ENCODE measurements at regions not wholly inside any gene's neighbourhood (a gene's known extent, or its start where the extent isn't known, plus 50 kb on each side); places are given as distances from the start of the nearest gene placed in this dataset.

GRCh38 chr6:56745971-56746370, 103.3 kb upstream of the DST start:
- no peak overlapping the region for H3K27ac ChIP-seq (ENCODE audit: low read depth, low read length)
- H3K9me3 ChIP-seq (ENCODE audit: insufficient read depth, low read length) = no peaks in the 10 kb centered on the region
- H4K20me1 ChIP-seq (ENCODE audit: low read depth, low read length) = no peaks in the 10 kb centered on the region

GRCh38 chr6:56745081-56745480, 102.4 kb upstream of the DST start:
- no peak overlapping the region for H3K4me2 ChIP-seq (ENCODE audit: low read depth, low read length, poor library complexity, severe bottlenecking)
- no peaks in the 10 kb centered on the region for H3K9me2 ChIP-seq (replicated peaks; ENCODE audit: insufficient read depth, low read length)
- no peak for TF ChIP-seq CTCF (IDR thresholded peaks at IDR 0.05; ENCODE audit: insufficient read depth, low read length, poor library complexity, severe bottlenecking)
- no peak for TF ChIP-seq EZH2phosphoT487 (conservative IDR thresholded peaks at IDR 0.05; ENCODE audit: low read length)
- no peaks in the 10 kb centered on the region for H3K36me3 ChIP-seq (ENCODE audit: low read length)
- no peak overlapping the region for H2AFZ ChIP-seq (ENCODE audit: low read depth, low read length, severe bottlenecking)
- H3F3A ChIP-seq (ENCODE audit: insufficient read depth) = no peaks in the 10 kb centered on the region
- H3K9me3 ChIP-seq (ENCODE audit: insufficient read depth, low read length) = no peaks in the 10 kb centered on the region
- H3K9ac ChIP-seq (ENCODE audit: low read length) = no peak overlapping the region
- 0 out of 2 replicates have a peak, but pooled peaks cover 6% of the 10 kb centered on the region for H3K27me3 ChIP-seq (ENCODE audit: low read length)
- no peak overlapping the region for H3K27ac ChIP-seq (ENCODE audit: low read depth, low read length)
- no peak overlapping the region for H3K4me3 ChIP-seq (ENCODE audit: insufficient read depth, low read length, poor library complexity, severe bottlenecking)
- no peaks in the 10 kb centered on the region for H3K79me2 ChIP-seq (ENCODE audit: insufficient read depth, low read length)
- H4K20me1 ChIP-seq (ENCODE audit: low read depth, low read length) = no peaks in the 10 kb centered on the region

More at GRCh38 chr6:56745971-56746370, 103.3 kb upstream of the DST start:
- H3K36me3 ChIP-seq (ENCODE audit: low read length) = no peaks in the 10 kb centered on the region
- H3K4me3 ChIP-seq (ENCODE audit: insufficient read depth, low read length, poor library complexity, severe bottlenecking) = no peak overlapping the region
- H3K9me2 ChIP-seq (replicated peaks; ENCODE audit: insufficient read depth, low read length) = no peaks in the 10 kb centered on the region
- H2AFZ ChIP-seq (ENCODE audit: low read depth, low read length, severe bottlenecking) = no peak overlapping the region
- 0 out of 2 replicates have a peak, but pooled peaks cover 6% of the 10 kb centered on the region for H3K27me3 ChIP-seq (ENCODE audit: low read length)
- no peak for TF ChIP-seq CTCF (IDR thresholded peaks at IDR 0.05; ENCODE audit: insufficient read depth, low read length, poor library complexity, severe bottlenecking)
- TF ChIP-seq EZH2phosphoT487 (conservative IDR thresholded peaks at IDR 0.05; ENCODE audit: low read length) = no peak
- H3F3A ChIP-seq (ENCODE audit: insufficient read depth) = no peaks in the 10 kb centered on the region
- H3K9ac ChIP-seq (ENCODE audit: low read length) = no peak overlapping the region
- H3K79me2 ChIP-seq (ENCODE audit: insufficient read depth, low read length) = no peaks in the 10 kb centered on the region
- no peak overlapping the region for H3K4me2 ChIP-seq (ENCODE audit: low read depth, low read length, poor library complexity, severe bottlenecking)

GRCh38 chr6:56744528-56744927, 101.8 kb upstream of the DST start:
- Histone ChIP-seq H3F3A (ENCODE audit: insufficient read depth) (no peaks in the 10 kb centered on the region), H3K79me2 (ENCODE audit: insufficient read depth, low read length) (no peaks in the 10 kb centered on the region), H4K20me1 (ENCODE audit: low read depth, low read length) (no peaks in the 10 kb centered on the region), H2AFZ (ENCODE audit: low read depth, low read length, severe bottlenecking) (no peak overlapping the region), H3K9ac (ENCODE audit: low read length) (no peak overlapping the region), H3K9me2 (replicated peaks; ENCODE audit: insufficient read depth, low read length) (no peaks in the 10 kb centered on the region), H3K36me3 (ENCODE audit: low read length) (no peaks in the 10 kb centered on the region), H3K4me2 (ENCODE audit: low read depth, low read length, poor library complexity, severe bottlenecking) (no peak overlapping the region), H3K9me3 (ENCODE audit: insufficient read depth, low read length) (no peaks in the 10 kb centered on the region), H3K27ac (ENCODE audit: low read depth, low read length) (no peak overlapping the region), H3K4me3 (ENCODE audit: insufficient read depth, low read length, poor library complexity, severe bottlenecking) (no peak overlapping the region), H3K27me3 (ENCODE audit: low read length) (0 out of 2 replicates have a peak, but pooled peaks cover 6% of the 10 kb centered on the region)
- TF ChIP-seq EZH2phosphoT487 (conservative IDR thresholded peaks at IDR 0.05; ENCODE audit: low read length) (no peak), CTCF (IDR thresholded peaks at IDR 0.05; ENCODE audit: insufficient read depth, low read length, poor library complexity, severe bottlenecking) (no peak)
